Naive B cell (primary cell): ENCODE measurements at regions not wholly inside any gene's neighbourhood (a gene's known extent, or its start where the extent isn't known, plus 50 kb on each side); places are given as distances from the start of the nearest gene placed in this dataset.

Experiments
- ATAC-seq, 2 donors: fragments of 150-1000 bp; cut with Tn5 transposase; 2 replicates each; pipeline ENCODE4 v1.10.0; 2021; ENCODE audit warnings: low read depth in 2 of 2, mild to moderate bottlenecking in 2 of 2, moderate library complexity in 2 of 2
- DNase-seq: peaks from one replicate; pipeline ENCODE4 v3.0.0; 2022
- H3K27ac Mint-ChIP-seq, 6 donors: one replicate each; pipeline ENCODE4 v1.8.0; 2020 to 2022; ENCODE audit warnings: mild to moderate bottlenecking in 6 of 6, mixed read lengths in 6 of 6, moderate library complexity in 5 of 6, inconsistent platforms in 2 of 6
- H3K27me3 Mint-ChIP-seq, 3 donors: one replicate each; pipeline ENCODE4 v1.8.0; 2021 to 2022; ENCODE audit warnings: mixed read lengths in 3 of 3, mild to moderate bottlenecking in 1 of 3
- H3K36me3 Mint-ChIP-seq, 2 donors: one replicate each; pipeline ENCODE4 v1.8.0; 2020 to 2022; ENCODE audit warnings: mixed read lengths in 2 of 2, inconsistent platforms in 1 of 2, mild to moderate bottlenecking in 1 of 2
- H3K4me1 Mint-ChIP-seq, 3 donors: one replicate each; pipeline ENCODE4 v1.8.0; 2020 to 2022; ENCODE audit warnings: mixed read lengths in 3 of 3, inconsistent platforms in 1 of 3, mild to moderate bottlenecking in 1 of 3, moderate library complexity in 1 of 3
- H3K4me3 Mint-ChIP-seq, 8 donors: one replicate each; pipeline ENCODE4 v1.8.0; 2020 to 2022; ENCODE audit warnings: mild to moderate bottlenecking in 8 of 8, mixed read lengths in 8 of 8, moderate library complexity in 8 of 8, inconsistent platforms in 2 of 8
- H3K9me3 Mint-ChIP-seq, 7 donors: one replicate each; pipeline ENCODE4 v1.8.0; 2020 to 2022; ENCODE audit warnings: mixed read lengths in 7 of 7, mild to moderate bottlenecking in 5 of 7, inconsistent platforms in 2 of 7, moderate library complexity in 1 of 7

- DNase-seq (no peak), ATAC-seq (peak in 1 of 2 donors; percentile 41)
- Mint-ChIP-seq H3K27ac (peak overlapping the region in 1 of 6 donors; percentile 88), H3K4me1 (peaks cover 0 to 18% (median 6%) of the 10 kb centered on the region in 3 donors), H3K27me3 (no peaks in the 10 kb centered on the region), H3K36me3 (peaks cover 0 to 4% of the 10 kb centered on the region in 2 donors), H3K9me3 (peaks cover 0 to 6% (median 4%) of the 10 kb centered on the region in 7 donors), H3K4me3 (peak overlapping the region in 3 of 8 donors; percentile 7 to 50 (median 45))
Observed at GRCh38 chr14:42011221-42011620, 404.5 kb downstream of the LRFN5 start.

GRCh38 chr14:42004321-42004720 is 397.6 kb downstream of the LRFN5 start:
- no peaks in the 10 kb centered on the region for H3K4me1 Mint-ChIP-seq
- H3K4me3 Mint-ChIP-seq = no peak overlapping the region
- H3K36me3 Mint-ChIP-seq = no peaks in the 10 kb centered on the region
- H3K9me3 Mint-ChIP-seq = peaks cover 0 to 1% (median 0%) of the 10 kb centered on the region in 7 donors
- DNase-seq (no peak), ATAC-seq (no peak)
- H3K27me3 Mint-ChIP-seq = no peaks in the 10 kb centered on the region
- no peak overlapping the region for H3K27ac Mint-ChIP-seq

GRCh38 chr14:42002141-42002540 is 395.5 kb downstream of the LRFN5 start:
- no peak overlapping the region for H3K27ac Mint-ChIP-seq
- no peaks in the 10 kb centered on the region for H3K36me3 Mint-ChIP-seq
- peaks cover 0 to 1% (median 0%) of the 10 kb centered on the region in 7 donors for H3K9me3 Mint-ChIP-seq
- ATAC-seq (no peak), DNase-seq (no peak)
- H3K27me3 Mint-ChIP-seq = no peaks in the 10 kb centered on the region
- no peak overlapping the region for H3K4me3 Mint-ChIP-seq
- H3K4me1 Mint-ChIP-seq = no peaks in the 10 kb centered on the region

- H3K4me1 Mint-ChIP-seq = no peaks in the 10 kb centered on the region
- peaks cover 0 to 1% (median 0%) of the 10 kb centered on the region in 7 donors for H3K9me3 Mint-ChIP-seq
- no peak overlapping the region for H3K27ac Mint-ChIP-seq
- H3K36me3 Mint-ChIP-seq = no peaks in the 10 kb centered on the region
- ATAC-seq (no peak), DNase-seq (no peak)
- H3K27me3 Mint-ChIP-seq = no peaks in the 10 kb centered on the region
- no peak overlapping the region for H3K4me3 Mint-ChIP-seq
Observed at GRCh38 chr14:42001431-42001830, 394.8 kb downstream of the LRFN5 start.

- Mint-ChIP-seq H3K4me1 (no peaks in the 10 kb centered on the region), H3K36me3 (no peaks in the 10 kb centered on the region), H3K9me3 (peaks cover 0 to 1% (median 0%) of the 10 kb centered on the region in 7 donors), H3K4me3 (no peak overlapping the region), H3K27ac (no peak overlapping the region), H3K27me3 (no peaks in the 10 kb centered on the region)
- no peak for DNase-seq
- ATAC-seq = no peak
Observed at GRCh38 chr14:42000450-42000849, 393.8 kb downstream of the LRFN5 start.

- H3K4me3 Mint-ChIP-seq = no peak overlapping the region
- H3K27ac Mint-ChIP-seq = peak overlapping the region in 1 of 6 donors; percentile 11
- ATAC-seq (no peak), DNase-seq (no peak)
- H3K9me3 Mint-ChIP-seq = peaks cover 0 to 2% (median 0%) of the 10 kb centered on the region in 7 donors
- no peaks in the 10 kb centered on the region for H3K27me3 Mint-ChIP-seq
- H3K4me1 Mint-ChIP-seq = peaks cover 0 to 8% (median 0%) of the 10 kb centered on the region in 3 donors
- H3K36me3 Mint-ChIP-seq = no peaks in the 10 kb centered on the region
Observed at GRCh38 chr14:41993687-41994086, 387.0 kb downstream of the LRFN5 start.

- no peaks in the 10 kb centered on the region for H3K36me3 Mint-ChIP-seq
- H3K9me3 Mint-ChIP-seq = peaks cover 0 to 2% (median 0%) of the 10 kb centered on the region in 7 donors
- DNase-seq (no peak), ATAC-seq (no peak)
- H3K27ac Mint-ChIP-seq = no peak overlapping the region
- no peaks in the 10 kb centered on the region for H3K27me3 Mint-ChIP-seq
- peaks cover 0 to 24% (median 0%) of the 10 kb centered on the region in 3 donors for H3K4me1 Mint-ChIP-seq
- H3K4me3 Mint-ChIP-seq = no peak overlapping the region
Observed at GRCh38 chr14:41986700-41987099, 380.0 kb downstream of the LRFN5 start.

- no peaks in the 10 kb centered on the region for H3K27me3 Mint-ChIP-seq
- H3K9me3 Mint-ChIP-seq = peaks cover 0 to 2% (median 0%) of the 10 kb centered on the region in 7 donors
- DNase-seq = no peak
- H3K36me3 Mint-ChIP-seq = no peaks in the 10 kb centered on the region
- ATAC-seq = peak in 1 of 2 donors; percentile 50
- peak overlapping the region in 3 of 8 donors; percentile 0 to 45 (median 21) for H3K4me3 Mint-ChIP-seq
- peak overlapping the region in 2 of 6 donors; percentile 61 to 81 for H3K27ac Mint-ChIP-seq
- H3K4me1 Mint-ChIP-seq = peaks cover 0 to 19% (median 0%) of the 10 kb centered on the region in 3 donors
Observed at GRCh38 chr14:41986083-41986645, 379.5 kb downstream of the LRFN5 start.

GRCh38 chr14:41973178-41973577 is 366.5 kb downstream of the LRFN5 start:
- no peak for DNase-seq
- no peak overlapping the region for H3K27ac Mint-ChIP-seq
- peaks cover 11 to 13% of the 10 kb centered on the region in 2 donors for H3K36me3 Mint-ChIP-seq
- peaks cover 13 to 30% (median 15%) of the 10 kb centered on the region in 7 donors for H3K9me3 Mint-ChIP-seq
- H3K27me3 Mint-ChIP-seq = no peaks in the 10 kb centered on the region
- no peak for ATAC-seq
- H3K4me1 Mint-ChIP-seq = peaks cover 0 to 4% (median 0%) of the 10 kb centered on the region in 3 donors
- H3K4me3 Mint-ChIP-seq = peak overlapping the region in 1 of 8 donors; percentile 33

GRCh38 chr14:41972531-41972930 is 365.9 kb downstream of the LRFN5 start:
- H3K27me3 Mint-ChIP-seq = no peaks in the 10 kb centered on the region
- ATAC-seq (no peak), DNase-seq (no peak)
- no peak overlapping the region for H3K4me3 Mint-ChIP-seq
- H3K36me3 Mint-ChIP-seq = peaks cover 11 to 13% of the 10 kb centered on the region in 2 donors
- peaks cover 0 to 4% (median 0%) of the 10 kb centered on the region in 3 donors for H3K4me1 Mint-ChIP-seq
- H3K9me3 Mint-ChIP-seq = peaks cover 11 to 30% (median 15%) of the 10 kb centered on the region in 7 donors
- no peak overlapping the region for H3K27ac Mint-ChIP-seq

- H3K36me3 Mint-ChIP-seq = peaks cover 0 to 4% of the 10 kb centered on the region in 2 donors
- no peaks in the 10 kb centered on the region for H3K27me3 Mint-ChIP-seq
- H3K9me3 Mint-ChIP-seq = peaks cover 0 to 10% (median 7%) of the 10 kb centered on the region in 7 donors
- H3K4me3 Mint-ChIP-seq = no peak overlapping the region
- no peaks in the 10 kb centered on the region for H3K4me1 Mint-ChIP-seq
- DNase-seq = no peak
- H3K27ac Mint-ChIP-seq = no peak overlapping the region
- ATAC-seq = no peak
Observed at GRCh38 chr14:41960281-41960680, 353.6 kb downstream of the LRFN5 start.

- no peaks in the 10 kb centered on the region for H3K4me1 Mint-ChIP-seq
- H3K9me3 Mint-ChIP-seq = peaks cover 0 to 7% (median 0%) of the 10 kb centered on the region in 7 donors
- DNase-seq = no peak
- no peak overlapping the region for H3K27ac Mint-ChIP-seq
- no peak overlapping the region for H3K4me3 Mint-ChIP-seq
- no peak for ATAC-seq
- H3K27me3 Mint-ChIP-seq = no peaks in the 10 kb centered on the region
- no peaks in the 10 kb centered on the region for H3K36me3 Mint-ChIP-seq
Observed at GRCh38 chr14:41957459-41957858, 350.8 kb downstream of the LRFN5 start.
